SHP77 treated with DMSO at 0.1 percent for 48 hours (cell line): ENCODE measurements at regions not wholly inside any gene's neighbourhood (a gene's known extent, or its start where the extent isn't known, plus 50 kb on each side); places are given as distances from the start of the nearest gene placed in this dataset.

Experiments used
- DNase-seq: peaks from one replicate; lab custom pipeline; 2025; lab: John Stamatoyannopoulos, UW

DNA sequence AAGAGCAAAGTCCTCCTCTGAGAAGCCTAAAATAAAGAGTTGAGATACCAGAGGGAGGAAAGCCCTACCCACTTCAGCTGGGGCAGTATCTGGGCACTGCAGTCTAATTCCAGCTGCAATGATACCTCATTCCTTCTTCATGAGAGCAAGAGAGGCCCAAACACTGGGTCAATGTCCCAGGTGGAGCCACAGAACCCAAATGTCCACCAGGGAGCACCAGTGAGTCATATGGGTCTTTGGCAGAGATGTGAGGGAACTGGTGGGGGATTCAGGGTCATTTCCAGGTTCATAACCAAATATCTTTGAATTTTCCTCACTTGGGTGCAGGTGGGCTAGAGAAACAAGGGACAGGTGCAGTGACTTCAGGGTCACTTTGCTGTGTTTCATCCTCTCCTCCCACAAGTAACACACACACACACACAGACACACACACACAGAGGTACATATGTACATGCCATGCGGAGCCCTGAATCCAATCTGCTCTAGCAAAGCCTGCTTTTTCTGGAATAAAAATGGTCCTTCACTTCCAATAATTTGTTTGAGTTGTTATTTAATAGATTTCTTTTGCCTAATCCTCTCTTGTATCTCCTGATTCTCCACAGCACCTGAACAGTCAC, 585.4 kb downstream of the SOX6 start:
- DNase-seq, result no peak

DNA sequence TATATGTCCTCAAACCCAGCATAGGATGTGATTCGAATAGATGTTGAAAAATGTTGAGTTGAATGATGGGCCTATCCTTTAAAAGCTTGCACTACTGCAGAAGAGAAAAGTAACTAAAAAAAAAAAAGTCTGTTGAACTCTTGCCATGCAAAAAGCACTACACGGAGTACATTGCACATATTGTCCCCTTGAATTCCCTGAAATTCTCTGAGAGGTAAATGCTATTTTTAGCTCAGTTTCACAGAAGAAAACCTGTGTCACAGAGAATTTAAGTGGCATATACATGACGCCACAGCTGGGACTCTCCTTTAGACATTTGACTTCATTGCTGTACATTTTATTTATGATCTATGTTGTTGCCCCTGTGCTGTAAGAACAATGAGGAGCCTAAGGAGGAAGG, 583.8 kb downstream of the SOX6 start:
- no peak for DNase-seq

DNA sequence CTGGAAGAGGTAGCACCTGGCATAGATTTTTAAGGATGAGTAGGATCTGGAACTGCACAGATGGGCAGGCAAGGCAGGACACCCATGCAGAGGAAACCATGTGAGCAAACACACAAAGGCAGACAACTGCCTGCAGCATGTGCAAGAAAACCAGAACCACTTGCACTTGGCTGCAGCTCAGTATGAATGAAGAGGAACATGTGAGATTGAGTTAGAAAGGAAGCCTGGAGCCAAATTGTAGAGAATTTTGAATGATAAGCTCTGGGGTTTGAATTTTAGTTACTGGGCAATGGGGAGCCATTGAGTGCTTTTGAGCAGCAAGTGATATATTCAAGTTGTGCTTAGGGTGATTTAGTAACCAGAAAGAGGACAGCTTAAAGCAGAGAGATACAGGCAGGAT, 583.4 kb downstream of the SOX6 start:
- DNase-seq, result no peak

DNA sequence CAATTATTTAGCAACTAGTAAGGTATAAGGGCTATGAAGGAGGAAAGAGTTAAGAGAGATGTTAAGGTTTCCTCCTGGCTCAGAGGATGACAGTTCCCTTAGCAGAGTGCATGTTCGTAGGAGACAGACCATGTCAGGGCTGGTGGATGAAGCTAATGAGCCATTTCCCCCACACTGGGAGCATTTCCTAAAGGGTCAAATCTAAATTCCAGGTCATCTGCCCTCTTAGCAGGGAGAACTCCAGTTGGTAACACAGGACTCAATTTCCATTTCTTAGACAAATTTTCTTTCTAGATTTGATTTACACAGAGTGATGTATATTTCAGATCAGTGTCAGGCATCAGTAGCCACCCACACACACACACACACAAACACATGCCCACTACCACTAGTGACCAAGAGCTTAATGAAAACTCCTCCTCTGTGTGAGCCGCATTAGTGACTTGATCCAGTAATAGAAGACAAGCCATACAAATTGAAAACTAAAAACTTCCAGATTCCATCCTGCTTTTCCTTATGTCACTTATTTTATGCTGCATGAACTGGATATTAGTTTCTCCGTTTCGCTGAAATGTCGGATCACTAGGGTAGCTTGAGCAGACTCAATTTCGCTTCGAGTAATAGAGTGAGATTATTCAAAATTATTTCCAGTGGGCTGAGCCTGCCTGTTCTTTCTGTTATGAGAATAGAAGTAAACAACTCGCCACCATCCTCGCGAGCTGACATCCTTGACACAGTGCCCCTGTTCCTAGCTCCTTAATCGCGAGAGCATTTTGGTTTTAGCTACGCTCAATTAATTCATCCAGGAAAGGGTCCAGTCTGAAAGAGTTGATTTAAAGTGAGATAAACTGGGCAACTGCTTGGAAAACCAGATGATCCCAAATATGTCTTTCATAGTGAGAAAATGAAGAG, 582.6 kb downstream of the SOX6 start:
- no peak for DNase-seq

GRCh38 chr11:15774388-15774939, 581.9 kb downstream of the SOX6 start:
- no peak for DNase-seq

GRCh38 chr11:15775015-15775541, 581.3 kb downstream of the SOX6 start:
- no peak for DNase-seq

- DNase-seq, result no peak
Observed at GRCh38 chr11:15775797-15776196, 580.5 kb downstream of the SOX6 start.

GRCh38 chr11:15776366-15776765, 580.0 kb downstream of the SOX6 start:
- DNase-seq, result no peak

DNA sequence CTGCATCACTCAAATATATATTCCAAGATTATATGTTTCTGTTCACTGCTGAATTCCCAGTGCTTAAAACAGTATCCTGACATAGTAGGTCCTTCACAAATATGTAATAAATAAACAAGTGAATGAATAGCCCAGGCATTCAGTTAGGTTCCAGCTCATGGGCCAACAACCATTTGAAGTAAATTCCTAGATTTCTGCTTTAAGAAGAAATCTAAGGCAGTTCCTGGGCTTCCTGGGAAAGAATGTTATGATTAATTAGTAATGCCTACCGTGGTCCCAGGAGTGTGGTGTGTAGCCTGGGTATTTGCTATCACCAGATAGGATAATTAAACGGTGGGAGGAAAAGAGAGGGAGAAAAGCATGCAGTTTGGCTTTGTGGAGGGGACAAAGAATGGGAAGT, 576.8 kb downstream of the SOX6 start:
- DNase-seq, result no peak

DNA sequence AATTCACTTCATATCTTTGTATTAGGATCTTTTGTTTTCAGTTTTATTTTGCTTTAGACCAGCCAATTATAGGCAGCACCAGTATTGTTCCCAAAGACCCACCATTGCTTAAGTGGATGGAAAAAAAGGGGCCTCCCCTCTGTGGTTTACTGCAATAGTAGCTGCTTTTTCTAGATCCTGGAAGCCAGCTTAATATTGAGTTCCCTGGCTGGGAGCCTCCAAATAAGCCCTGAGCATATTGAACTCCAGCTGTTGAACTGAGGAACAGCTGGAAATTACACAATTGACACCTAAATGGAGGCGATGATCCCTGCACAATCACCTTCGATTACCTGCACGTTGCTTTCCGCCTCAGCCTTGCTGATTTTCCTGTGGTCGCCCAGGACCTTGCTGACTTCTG, 576.0 kb downstream of the SOX6 start:
- DNase-seq, result no peak

DNA sequence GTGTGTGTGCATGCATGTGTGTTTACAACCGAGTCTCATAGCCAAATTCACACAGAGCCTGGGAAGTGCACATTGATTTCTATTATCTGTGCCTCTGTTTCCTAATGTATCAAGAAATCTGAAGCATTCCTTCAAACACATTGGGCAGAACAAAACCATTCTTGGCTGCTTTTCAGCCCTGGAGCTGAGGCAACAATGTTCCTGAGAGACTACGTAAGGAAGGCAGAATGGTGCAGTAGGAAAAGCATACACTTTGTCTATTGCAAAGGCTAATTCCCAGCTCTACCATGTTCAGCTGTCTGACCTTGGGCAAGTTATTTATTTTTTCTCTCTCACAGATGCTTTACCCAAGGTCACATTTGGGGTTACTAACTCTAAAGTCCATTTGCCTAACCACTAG, 575.5 kb downstream of the SOX6 start:
- no peak for DNase-seq

DNA sequence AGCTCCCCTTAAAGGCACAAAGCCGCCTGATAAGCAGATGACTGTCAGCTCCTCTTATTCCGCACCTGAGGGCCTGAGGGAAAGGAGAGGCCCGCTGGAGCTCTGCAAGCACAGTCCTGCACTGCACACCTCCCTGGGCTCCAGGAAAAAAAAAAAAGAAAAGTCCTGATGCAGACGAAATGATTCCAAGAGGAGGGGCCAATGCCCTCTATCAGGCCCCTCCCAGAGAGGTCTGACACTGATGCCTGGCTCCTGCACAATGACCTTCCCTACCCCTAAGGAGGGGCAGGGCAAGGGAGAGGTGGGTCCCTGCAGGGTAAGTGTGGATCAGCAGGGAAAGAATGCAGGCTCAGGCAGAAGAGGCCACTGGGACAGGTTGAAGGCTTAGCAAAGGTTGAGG, 572.7 kb downstream of the SOX6 start:
- DNase-seq, result no peak

DNA sequence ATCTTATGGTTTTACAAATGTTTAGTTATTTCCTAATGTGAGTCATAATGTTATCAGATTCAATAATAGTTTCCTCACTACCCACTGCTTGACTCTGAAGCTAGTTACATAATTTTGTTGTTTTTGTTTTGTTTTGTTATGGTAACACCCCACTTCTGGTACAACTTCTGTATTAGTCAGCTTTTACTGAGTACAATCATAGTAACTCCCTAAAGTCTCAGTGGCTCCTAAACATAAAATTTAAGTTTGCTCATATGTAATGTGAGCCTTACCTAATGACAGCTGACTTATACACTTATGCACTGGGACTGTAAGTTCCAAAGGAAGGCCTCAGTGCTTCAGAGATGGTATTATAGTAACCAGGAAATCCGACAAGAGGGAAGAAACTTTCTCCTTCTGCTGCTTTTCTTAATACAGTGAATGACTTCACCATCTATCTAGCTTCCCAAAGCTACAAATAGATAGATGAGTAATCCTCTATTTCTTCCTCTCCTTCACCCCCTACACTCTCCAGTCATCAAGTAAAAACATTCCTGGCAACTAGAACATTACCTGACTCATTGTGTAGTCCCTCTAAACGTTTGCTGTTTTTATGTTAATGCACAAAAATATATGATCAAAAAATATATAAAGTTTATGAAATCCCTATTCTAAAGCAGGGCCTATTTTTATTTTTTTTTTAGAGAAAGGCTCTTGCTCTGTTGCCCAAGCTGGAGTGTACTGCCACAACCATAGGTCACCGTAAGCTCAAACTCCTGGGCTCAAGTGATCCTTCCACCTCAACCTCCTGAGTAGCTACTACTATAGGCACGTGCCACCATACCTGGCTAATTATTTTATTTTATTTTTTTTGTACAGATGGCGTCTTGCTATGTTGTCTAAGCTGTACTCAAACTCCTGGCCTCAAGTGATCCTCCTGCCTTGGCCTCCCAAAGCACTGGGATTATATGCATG, 563.0 kb downstream of the SOX6 start:
- DNase-seq, result no peak

DNA sequence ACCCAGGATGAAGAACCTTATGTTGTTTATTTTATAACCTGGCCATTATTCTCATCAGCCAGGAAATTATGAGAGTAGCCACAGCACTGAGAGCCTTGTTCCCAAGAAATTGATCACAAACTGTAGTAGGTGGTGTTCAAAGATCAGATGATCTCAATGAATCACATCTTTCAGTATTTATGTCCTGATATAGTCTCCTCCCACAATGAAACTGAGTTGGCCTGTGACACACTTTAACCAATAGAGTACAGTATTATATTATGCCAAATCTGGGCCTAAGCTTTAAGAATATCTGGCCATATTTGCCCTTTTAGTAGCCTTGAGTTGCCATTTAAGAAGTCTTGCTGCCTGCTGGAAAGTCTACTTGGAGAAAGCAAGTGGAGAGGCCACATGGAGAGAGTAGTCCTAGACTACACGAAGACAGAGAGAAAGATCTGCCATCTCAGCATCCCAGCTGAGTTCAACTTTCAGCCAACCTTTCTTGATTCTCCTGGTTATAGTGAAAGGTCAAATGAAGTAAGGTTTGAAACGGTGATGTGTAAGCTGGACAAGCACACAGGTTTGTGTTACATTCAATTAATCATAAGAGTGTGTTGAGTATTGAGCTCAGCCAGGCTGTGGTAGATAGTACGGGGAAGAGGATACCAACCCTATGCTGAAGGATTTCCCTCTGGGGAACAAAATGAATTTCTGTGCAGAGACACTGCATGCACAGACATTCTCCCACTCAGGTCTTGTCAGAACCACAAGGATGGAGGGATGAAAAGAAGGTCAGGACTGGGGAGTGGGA, 561.8 kb downstream of the SOX6 start:
- no peak for DNase-seq

- no peak for DNase-seq
Observed at GRCh38 chr11:15795378-15795777, 561.0 kb downstream of the SOX6 start.

DNA sequence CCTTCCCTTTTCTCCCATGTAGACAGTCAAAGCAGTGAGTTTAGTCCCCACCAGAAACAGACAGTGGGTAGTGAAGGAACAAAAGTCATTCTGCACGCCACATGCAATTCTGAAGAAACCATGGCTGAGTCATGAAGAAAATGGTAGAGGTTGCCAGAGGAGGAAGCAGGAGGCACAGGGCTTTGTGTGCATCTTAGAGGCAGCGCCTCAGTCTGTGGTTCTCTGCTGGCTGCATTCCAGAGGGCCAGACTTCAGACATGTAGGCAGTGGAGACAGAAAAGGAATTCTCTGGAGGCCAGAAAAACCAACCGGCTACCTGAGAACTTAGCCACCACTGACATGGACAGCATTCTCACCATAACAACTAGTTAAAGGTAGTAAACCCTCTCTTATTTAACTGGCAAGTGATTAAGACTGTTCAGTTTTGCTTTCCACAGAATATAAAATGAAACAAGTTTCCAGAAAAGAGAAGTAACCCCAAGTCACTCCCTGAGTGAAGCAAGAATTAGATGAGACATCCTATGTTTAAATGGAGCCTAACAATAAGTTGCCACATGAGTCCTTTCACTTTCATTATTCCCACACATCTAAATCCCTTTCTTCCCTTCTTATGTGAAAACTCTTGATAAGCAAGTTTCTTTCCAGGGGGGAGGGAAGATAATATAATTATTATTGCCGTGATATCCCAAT, 556.1 kb downstream of the SOX6 start:
- DNase-seq, result no peak

- no peak for DNase-seq
Observed at GRCh38 chr11:15801126-15801525, 555.2 kb downstream of the SOX6 start.

DNA sequence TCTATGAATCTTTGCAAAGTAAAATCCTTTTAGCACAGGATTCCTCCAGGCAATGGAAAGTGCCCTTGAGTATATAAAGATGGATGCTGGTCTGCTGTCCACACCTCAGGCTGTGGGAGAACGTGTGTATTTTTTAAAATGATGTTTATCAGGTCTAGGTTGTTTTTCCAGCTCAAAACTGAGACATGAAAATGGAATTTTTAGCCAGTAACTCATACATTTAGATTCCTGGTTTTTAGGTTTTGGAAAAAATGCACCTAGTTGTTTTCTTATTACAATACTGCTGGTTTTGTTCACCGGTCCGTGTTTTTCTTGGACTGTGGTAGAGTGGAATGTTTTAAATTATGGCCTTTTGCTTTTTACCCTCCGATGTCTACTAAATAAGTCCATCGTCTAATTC, 554.7 kb downstream of the SOX6 start:
- no peak for DNase-seq

GRCh38 chr11:15805726-15806125, 550.6 kb downstream of the SOX6 start:
- DNase-seq, result no peak

DNA sequence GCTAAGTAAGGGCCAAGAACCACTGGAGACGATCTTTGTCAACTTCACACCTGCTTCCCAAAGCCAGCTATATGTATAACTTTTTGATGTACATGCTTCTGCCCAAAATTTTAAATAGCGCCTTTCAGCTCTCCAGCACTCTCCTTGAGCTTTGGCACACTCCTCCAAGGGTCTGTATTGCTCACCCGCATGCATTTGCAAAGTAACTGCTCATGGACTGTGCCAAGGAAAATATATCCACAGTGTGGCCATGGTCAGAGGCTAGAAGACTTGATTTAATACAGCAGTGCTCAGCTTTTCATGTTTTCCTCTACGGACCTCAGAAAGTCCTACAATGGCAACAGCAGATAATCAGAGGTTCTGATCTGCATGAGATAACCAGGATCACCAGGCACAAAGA, 550.1 kb downstream of the SOX6 start:
- no peak for DNase-seq

DNA sequence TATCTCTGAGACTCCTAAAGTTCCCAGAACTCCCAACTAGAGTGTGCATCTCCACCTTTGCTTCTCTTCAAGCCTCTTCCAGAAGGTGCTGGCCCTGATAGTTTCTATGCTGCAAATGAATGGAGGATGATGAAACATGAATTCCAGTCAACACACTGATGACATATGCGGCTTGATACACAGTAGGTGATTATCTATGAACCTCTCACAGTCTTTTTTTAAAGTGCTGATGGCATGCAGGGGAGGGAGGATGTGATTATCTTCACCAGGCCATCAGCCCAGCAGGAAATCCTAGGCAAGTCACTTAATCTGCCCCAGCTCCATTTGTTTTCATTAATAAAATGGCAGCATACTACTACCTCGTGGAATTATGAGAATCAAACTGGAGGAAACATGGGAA, 548.5 kb downstream of the SOX6 start:
- DNase-seq, result no peak
